GM23338 (cell line): ENCODE measurements at regions not wholly inside any gene's neighbourhood (a gene's known extent, or its start where the extent isn't known, plus 50 kb on each side); places are given as distances from the start of the nearest gene placed in this dataset.

Experiments used
- ATAC-seq: fragments of 200-7000 bp; cut with Tn5 transposase; 3 replicates; pipeline ENCODE4 v1.9.1; 2020
- DNase-seq: peaks from one replicate; pipeline ENCODE4 v3.0.0-alpha.2; 2015; ENCODE audit warnings: low spot score
- H2AFZ ChIP-seq: fragments of 200-600 bp; sonication (generic); 2 replicates; pipeline ENCODE4 v1.8.0; 2016; ENCODE audit warnings: antibody characterized with exemption, mild to moderate bottlenecking, moderate library complexity
- H3F3A ChIP-seq: fragments of 200-600 bp; sonication (generic); replicated peaks from 2 replicates; pipeline ENCODE4 v1.8.0; 2017; ENCODE audit warnings: antibody characterized with exemption, mixed run types, low read depth
- H3K27ac ChIP-seq: fragments of 200-600 bp; sonication (generic); 2 replicates; pipeline ENCODE4 v1.6.1; 2016; ENCODE audit warnings: low read depth
- H3K27me3 ChIP-seq: fragments of 200-600 bp; sonication (generic); 2 replicates; pipeline ENCODE4 v1.8.0; 2016; ENCODE audit warnings: mild to moderate bottlenecking, mixed run types, moderate library complexity; ENCODE audit not compliant: insufficient read depth
- H3K36me3 ChIP-seq: fragments of 200-600 bp; sonication (generic); 2 replicates; pipeline ENCODE4 v1.8.0; 2016; ENCODE audit warnings: mild to moderate bottlenecking; ENCODE audit not compliant: insufficient read depth
- H3K4me1 ChIP-seq: fragments of 200-600 bp; sonication (generic); 2 replicates; pipeline ENCODE4 v1.8.0; 2016; ENCODE audit warnings: mild to moderate bottlenecking, moderate library complexity; ENCODE audit not compliant: insufficient read depth
- H3K4me2 ChIP-seq: fragments of 200-600 bp; sonication (generic); 2 replicates; pipeline ENCODE4 v1.7.1; 2017; ENCODE audit warnings: mixed run types
- H3K4me3 ChIP-seq: fragments of 200-600 bp; sonication (generic); 2 replicates; pipeline ENCODE4 v1.6.1; 2016; ENCODE audit warnings: mixed run types
- H3K79me2 ChIP-seq: fragments of 200-600 bp; sonication (generic); replicated peaks from 2 replicates; pipeline ENCODE4 v1.8.0; 2017; ENCODE audit warnings: mild to moderate bottlenecking; ENCODE audit not compliant: insufficient read depth
- H3K9me2 ChIP-seq: fragments of 200-600 bp; sonication (generic); 2 replicates; pipeline ENCODE4 v1.8.0; 2017; ENCODE audit not compliant: insufficient read depth
- H4K20me1 ChIP-seq: fragments of 200-600 bp; sonication (generic); replicated peaks from 2 replicates; pipeline ENCODE4 v1.8.0; 2017; ENCODE audit warnings: mild to moderate bottlenecking; ENCODE audit not compliant: insufficient read depth
- H3K27ac Mint-ChIP-seq: 2 replicates; pipeline ENCODE4 v1.8.0; 2020; ENCODE audit warnings: inconsistent platforms, mild to moderate bottlenecking, moderate library complexity, mixed read lengths
- H3K27me3 Mint-ChIP-seq: 3 replicates; pipeline ENCODE4 v1.8.0; 2022; ENCODE audit warnings: low read depth, mild to moderate bottlenecking, moderate library complexity, mixed read lengths, inconsistent platforms; ENCODE audit not compliant: insufficient read depth, poor library complexity
- H3K36me3 Mint-ChIP-seq: 3 replicates; pipeline ENCODE4 v1.8.0; 2021; ENCODE audit warnings: low read depth, mild to moderate bottlenecking, inconsistent platforms, moderate library complexity, mixed read lengths
- H3K4me1 Mint-ChIP-seq: 3 replicates; pipeline ENCODE4 v1.8.0; 2020; ENCODE audit warnings: mild to moderate bottlenecking, inconsistent platforms, mixed read lengths
- H3K4me3 Mint-ChIP-seq: 3 replicates; pipeline ENCODE4 v1.8.0; 2021; ENCODE audit warnings: moderate library complexity, mild to moderate bottlenecking, inconsistent platforms, mixed read lengths
- H3K9me3 Mint-ChIP-seq: 3 replicates; pipeline ENCODE4 v1.8.0; 2020; ENCODE audit warnings: moderate library complexity, mild to moderate bottlenecking, inconsistent platforms, mixed read lengths
- CREB1 ChIP-seq: fragments of 250-450 bp; sonication (Bioruptor Pico); IDR thresholded peaks from 2 replicates; pipeline ENCODE4 v1.5.0; 2020; ENCODE audit warnings: low read depth, mild to moderate bottlenecking, moderate library complexity
- EZH2 ChIP-seq: fragments of 200-600 bp; sonication (generic); IDR thresholded peaks from one replicate; pipeline ENCODE4 v1.8.0; 2017; ENCODE audit warnings: antibody characterized with exemption, mild to moderate bottlenecking, low read depth; ENCODE audit not compliant: unreplicated experiment
- EZH2phosphoT487 ChIP-seq: fragments of 200-600 bp; sonication (generic); IDR thresholded peaks from one replicate; pipeline ENCODE4 v1.8.1; 2018; ENCODE audit warnings: antibody characterized with exemption; ENCODE audit not compliant: unreplicated experiment
- JUNB ChIP-seq: IDR thresholded peaks from one replicate; pipeline ENCODE4 v1.6.1; 2016; ENCODE audit warnings: antibody characterized with exemption; ENCODE audit not compliant: unreplicated experiment
- POLR2AphosphoS5 ChIP-seq: IDR thresholded peaks from 2 replicates; pipeline ENCODE4 v1.6.1; 2016; ENCODE audit warnings: antibody characterized with exemption, low read depth
- STAT1 ChIP-seq: IDR thresholded peaks from one replicate; pipeline ENCODE4 v1.6.1; 2016; ENCODE audit warnings: antibody characterized with exemption; ENCODE audit not compliant: unreplicated experiment
- ZNF114 ChIP-seq: fragments of 250-450 bp; sonication (Bioruptor Pico); IDR thresholded peaks from 2 replicates; pipeline ENCODE4 v1.5.0; 2020; ENCODE audit warnings: mild to moderate bottlenecking, moderate library complexity
- ZNF331 ChIP-seq: fragments of 250-450 bp; sonication (Bioruptor Pico); IDR thresholded peaks from 2 replicates; pipeline ENCODE4 v1.5.0; 2020; ENCODE audit warnings: low read depth, mild to moderate bottlenecking, moderate library complexity
- TF ChIP-seq, protein P1 (sequence below), 2 experiments: fragments of 200-600 bp in 1 of 2; sonication (generic) in 1 of 2; conservative IDR thresholded peaks; 2 replicates each; pipeline versions ENCODE4 v1.5.1 to v1.6.1; 2016 to 2017; ENCODE audit warnings: antibody characterized with exemption in 2 of 2, low read depth in 2 of 2, mild to moderate bottlenecking in 2 of 2, moderate library complexity in 1 of 2

- Histone ChIP-seq H3F3A (no peaks in the 10 kb centered on the region), H3K4me3 (no peak overlapping the region), H3K79me2 (no peaks in the 10 kb centered on the region), H2AFZ (peak overlapping the region; percentile 91), H3K27me3 (no peaks in the 10 kb centered on the region), H3K27ac (no peak overlapping the region), H3K9me2 (0 out of 2 replicates have a peak, but pooled peaks cover 5% of the 10 kb centered on the region), H3K36me3 (no peaks in the 10 kb centered on the region), H3K4me2 (peak overlapping the region; percentile 20; the same call in 1 of the 2 replicates), H4K20me1 (no peaks in the 10 kb centered on the region), H3K4me1 (peaks cover 44% of the 10 kb centered on the region)
- Mint-ChIP-seq H3K27me3 (peaks cover 11% of the 10 kb centered on the region), H3K27ac (no peak overlapping the region), H3K4me3 (no peak overlapping the region), H3K9me3 (peaks cover 3% of the 10 kb centered on the region; the same call in 1 of the 3 replicates), H3K36me3 (no peaks in the 10 kb centered on the region), H3K4me1 (peaks cover 49% of the 10 kb centered on the region)
- DNase-seq (no peak), ATAC-seq (no peak)
- TF ChIP-seq ZNF114 (no peak), ZNF331 (CRISPR knock-in tag) (no peak), EZH2phosphoT487 (no peak), EZH2 (no peak), POLR2AphosphoS5 (no peak), CREB1 (CRISPR knock-in tag) (no peak)
These were observed 98.2 kb upstream of the PITRM1 start for GRCh38 chr10:3270577-3271316.

DNA sequence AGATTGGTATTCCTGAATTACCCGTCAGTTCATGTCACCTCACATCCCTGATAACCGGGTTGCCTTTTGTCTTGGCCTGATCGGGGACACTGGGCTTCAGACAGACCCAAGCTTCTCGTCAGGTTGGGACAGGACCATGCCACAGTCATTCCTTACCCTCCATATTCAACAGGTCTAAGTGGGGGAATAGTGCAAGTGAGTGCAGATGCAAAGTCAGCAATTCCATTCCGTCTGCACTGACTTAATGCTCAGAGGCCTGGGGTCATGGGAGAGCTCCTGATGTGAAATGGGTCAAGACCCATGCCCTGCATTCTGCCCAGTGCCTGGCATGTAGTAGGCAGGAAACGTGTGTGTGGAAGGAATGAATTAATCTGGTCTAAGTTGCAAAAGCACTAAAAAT lies 95.4 kb upstream of the PITRM1 start:
- Histone ChIP-seq H3K27me3 (no peaks in the 10 kb centered on the region), H3K4me2 (no peak overlapping the region), H3K36me3 (no peaks in the 10 kb centered on the region), H3K27ac (no peak overlapping the region), H4K20me1 (no peaks in the 10 kb centered on the region), H3K4me3 (no peak overlapping the region), H3K79me2 (no peaks in the 10 kb centered on the region), H2AFZ (no peak overlapping the region), H3F3A (no peaks in the 10 kb centered on the region), H3K4me1 (peaks cover 34% of the 10 kb centered on the region), H3K9me2 (no peaks in the 10 kb centered on the region)
- no peaks in the 10 kb centered on the region for H3K36me3 Mint-ChIP-seq
- H3K27ac Mint-ChIP-seq, result no peak overlapping the region
- DNase-seq (no peak), ATAC-seq (no peak)
- TF ChIP-seq, protein P1, sequence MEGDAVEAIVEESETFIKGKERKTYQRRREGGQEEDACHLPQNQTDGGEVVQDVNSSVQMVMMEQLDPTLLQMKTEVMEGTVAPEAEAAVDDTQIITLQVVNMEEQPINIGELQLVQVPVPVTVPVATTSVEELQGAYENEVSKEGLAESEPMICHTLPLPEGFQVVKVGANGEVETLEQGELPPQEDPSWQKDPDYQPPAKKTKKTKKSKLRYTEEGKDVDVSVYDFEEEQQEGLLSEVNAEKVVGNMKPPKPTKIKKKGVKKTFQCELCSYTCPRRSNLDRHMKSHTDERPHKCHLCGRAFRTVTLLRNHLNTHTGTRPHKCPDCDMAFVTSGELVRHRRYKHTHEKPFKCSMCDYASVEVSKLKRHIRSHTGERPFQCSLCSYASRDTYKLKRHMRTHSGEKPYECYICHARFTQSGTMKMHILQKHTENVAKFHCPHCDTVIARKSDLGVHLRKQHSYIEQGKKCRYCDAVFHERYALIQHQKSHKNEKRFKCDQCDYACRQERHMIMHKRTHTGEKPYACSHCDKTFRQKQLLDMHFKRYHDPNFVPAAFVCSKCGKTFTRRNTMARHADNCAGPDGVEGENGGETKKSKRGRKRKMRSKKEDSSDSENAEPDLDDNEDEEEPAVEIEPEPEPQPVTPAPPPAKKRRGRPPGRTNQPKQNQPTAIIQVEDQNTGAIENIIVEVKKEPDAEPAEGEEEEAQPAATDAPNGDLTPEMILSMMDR (conservative IDR thresholded peaks at IDR 0.05; ENCODE audit: low read depth in 2 of 2), result no peak
- no peak for TF ChIP-seq ZNF331 (CRISPR knock-in tag)
- no peak for TF ChIP-seq EZH2
- TF ChIP-seq CREB1 (CRISPR knock-in tag), result no peak
- TF ChIP-seq EZH2phosphoT487, result no peak
- TF ChIP-seq JUNB, result no peak
- no peak for TF ChIP-seq STAT1
- no peaks in the 10 kb centered on the region for H3K9me3 Mint-ChIP-seq
- H3K4me3 Mint-ChIP-seq, result no peak overlapping the region
- H3K27me3 Mint-ChIP-seq, result peaks cover 3% of the 10 kb centered on the region
- H3K4me1 Mint-ChIP-seq, result peaks cover 42% of the 10 kb centered on the region
